ENCODE measurements at regions not wholly inside any gene's neighbourhood (a gene's known extent, or its start where the extent isn't known, plus 50 kb on each side); places are given as distances from the start of the nearest gene placed in this dataset.

GRCh38 chr6:117142142-117142541, 123.2 kb upstream of the VGLL2 start:
- TF ChIP-seq CTCF (IDR thresholded peaks at IDR 0.05; ENCODE audit: low read depth, low read length) (no peak), EZH2phosphoT487 (IDR thresholded peaks at IDR 0.05; ENCODE audit: low read depth) (no peak)
